GM19397 (cell line): ENCODE measurements at regions not wholly inside any gene's neighbourhood (a gene's known extent, or its start where the extent isn't known, plus 50 kb on each side); places are given as distances from the start of the nearest gene placed in this dataset.

Experiments
- ATAC-seq: cut with Tn5 transposase; IDR thresholded peaks from one replicate; pipeline ENCODE4 v1.9.1; 2021; ENCODE audit warnings: mild to moderate bottlenecking, moderate library complexity; ENCODE audit not compliant: unreplicated experiment

- ATAC-seq: no peak
Measured at GRCh38 chr20:6622041-6622440, 145.4 kb upstream of the BMP2 start.

- no peak for ATAC-seq
Measured at GRCh38 chr20:6618051-6618450, 149.4 kb upstream of the BMP2 start.

GRCh38 chr20:6616421-6616820 is 151.1 kb upstream of the BMP2 start:
- no peak for ATAC-seq

- ATAC-seq: no peak
Measured at GRCh38 chr20:6614836-6615235, 152.7 kb upstream of the BMP2 start.

GRCh38 chr20:6613280-6613861 is 154.1 kb upstream of the BMP2 start:
- peak; percentile 66 for ATAC-seq

- no peak for ATAC-seq
Measured at GRCh38 chr20:6612606-6612923, 154.9 kb upstream of the BMP2 start.

GRCh38 chr20:6611911-6612605 is 155.4 kb upstream of the BMP2 start:
- ATAC-seq: no peak

GRCh38 chr20:6606651-6607050 is 160.8 kb upstream of the BMP2 start:
- ATAC-seq: no peak

- ATAC-seq: no peak
Measured at GRCh38 chr20:6605055-6605935, 162.2 kb upstream of the BMP2 start.

GRCh38 chr20:6604179-6604578 is 163.3 kb upstream of the BMP2 start:
- ATAC-seq: no peak

- ATAC-seq: no peak
Measured at GRCh38 chr20:6599876-6600735, 167.4 kb upstream of the BMP2 start.

- ATAC-seq: no peak
Measured at GRCh38 chr20:6595704-6596103, 171.8 kb upstream of the BMP2 start.

GRCh38 chr20:6590891-6591637 is 176.4 kb upstream of the BMP2 start:
- ATAC-seq: no peak

GRCh38 chr20:6588296-6588695 is 179.2 kb upstream of the BMP2 start:
- ATAC-seq: no peak

- peak; percentile 92 for ATAC-seq
Measured at GRCh38 chr20:6583134-6583738, 184.2 kb upstream of the BMP2 start.

- no peak for ATAC-seq
Measured at GRCh38 chr20:6582449-6582848, 185.0 kb upstream of the BMP2 start.

- no peak for ATAC-seq
Measured at GRCh38 chr20:6580486-6580885, 187.0 kb upstream of the BMP2 start.

- no peak for ATAC-seq
Measured at GRCh38 chr20:6579824-6580223, 187.7 kb upstream of the BMP2 start.

GRCh38 chr20:6579417-6579816 is 188.1 kb upstream of the BMP2 start:
- ATAC-seq: no peak

- ATAC-seq: no peak
Measured at GRCh38 chr20:6577451-6577850, 190.0 kb upstream of the BMP2 start.
